GM21360 (cell line): ENCODE measurements at regions not wholly inside any gene's neighbourhood (a gene's known extent, or its start where the extent isn't known, plus 50 kb on each side); places are given as distances from the start of the nearest gene placed in this dataset.
A peak's percentile ranks its signal among the peaks of the same experiment; 100 is the strongest.

Experiments
- ATAC-seq: cut with Tn5 transposase; IDR thresholded peaks from one replicate; pipeline ENCODE4 v1.9.1; 2021; ENCODE audit warnings: mild to moderate bottlenecking, moderate library complexity; ENCODE audit not compliant: unreplicated experiment

DNA sequence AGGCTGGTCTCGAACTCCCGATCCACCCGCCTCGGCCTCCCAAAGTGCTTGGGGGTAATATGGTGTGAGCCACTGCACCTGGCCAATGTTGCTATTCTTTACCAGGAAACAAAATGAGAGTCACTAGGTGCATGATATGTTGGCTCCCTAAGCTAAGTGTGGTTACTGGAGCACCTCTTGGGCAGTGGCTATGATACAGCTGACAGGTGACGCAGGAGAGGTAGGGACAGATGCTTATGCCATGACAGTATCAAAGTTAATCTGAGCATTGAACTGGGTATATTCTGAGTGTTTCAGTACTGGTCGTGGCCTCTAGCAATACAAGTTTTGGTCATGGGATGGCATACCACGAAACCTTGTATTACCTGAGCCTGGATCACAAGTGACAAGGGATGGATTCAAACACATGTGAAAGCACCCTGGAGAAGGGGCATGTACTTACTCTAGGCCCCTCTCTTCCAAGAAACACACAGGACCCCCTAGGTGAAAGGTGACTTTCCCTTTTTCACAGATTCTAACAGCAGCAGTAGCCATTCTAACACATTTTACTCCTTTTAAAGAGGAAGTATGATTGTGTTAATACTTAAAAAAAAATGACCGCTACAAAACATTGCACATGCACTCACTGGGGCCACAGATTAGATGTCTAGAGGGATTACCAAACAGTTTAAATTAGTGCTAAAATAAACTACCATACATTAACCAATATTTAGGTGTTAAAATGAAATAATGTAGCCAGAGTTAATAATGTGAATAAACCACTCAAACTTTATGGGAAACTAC is 467.3 kb downstream of the SHQ1 start:
- ATAC-seq: no peak

- ATAC-seq: no peak
These were observed 468.1 kb downstream of the SHQ1 start for GRCh38 chr3:72380193-72380592.

- ATAC-seq: no peak
These were observed 468.6 kb downstream of the SHQ1 start for GRCh38 chr3:72379500-72380187.

GRCh38 chr3:72378287-72378686 is 470.0 kb downstream of the SHQ1 start:
- no peak for ATAC-seq

- no peak for ATAC-seq
These were observed 471.1 kb downstream of the SHQ1 start for GRCh38 chr3:72376956-72377710.

- ATAC-seq: peak; percentile 70
These were observed 472.8 kb downstream of the SHQ1 start for GRCh38 chr3:72375237-72376076.

GRCh38 chr3:72373139-72373538 is 475.1 kb downstream of the SHQ1 start:
- ATAC-seq: no peak

DNA sequence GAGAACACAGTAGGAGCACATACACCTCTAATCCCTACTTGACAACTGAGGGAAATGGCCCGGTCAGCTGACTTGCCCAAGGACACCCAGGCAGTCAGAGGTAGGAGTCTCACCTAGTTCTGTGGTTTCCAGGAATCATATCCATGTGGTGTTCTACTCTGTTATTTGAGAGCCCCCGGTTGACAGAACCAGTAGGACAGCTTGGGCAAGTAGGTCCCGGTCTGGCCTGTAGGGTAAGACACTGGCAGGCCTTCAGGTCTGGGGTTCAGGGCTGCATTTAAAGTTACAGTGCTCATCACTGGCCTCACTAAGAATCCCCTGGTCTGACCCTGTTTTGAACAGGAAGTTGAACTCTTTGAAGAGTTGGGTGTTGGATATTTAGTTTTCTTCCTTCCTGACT is 476.1 kb downstream of the SHQ1 start:
- no peak for ATAC-seq

DNA sequence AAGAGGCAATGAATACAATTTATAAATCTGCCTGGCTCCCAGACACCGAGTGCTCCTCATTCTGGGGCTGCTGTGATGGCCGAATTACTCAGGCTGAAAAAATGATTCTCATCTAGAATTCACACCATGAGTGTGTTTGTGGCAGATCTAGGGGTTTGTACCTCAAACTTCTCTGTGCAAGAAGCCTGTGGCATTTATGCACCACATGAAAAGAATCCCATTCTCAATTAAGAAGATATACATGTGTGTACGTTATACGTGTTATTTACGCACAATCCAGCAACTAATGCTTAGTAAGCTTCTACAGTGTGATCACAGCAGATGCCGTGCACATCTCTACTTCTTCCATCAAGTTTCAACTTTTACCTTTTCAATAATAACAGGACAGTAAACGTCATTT is 476.8 kb downstream of the SHQ1 start:
- no peak for ATAC-seq

DNA sequence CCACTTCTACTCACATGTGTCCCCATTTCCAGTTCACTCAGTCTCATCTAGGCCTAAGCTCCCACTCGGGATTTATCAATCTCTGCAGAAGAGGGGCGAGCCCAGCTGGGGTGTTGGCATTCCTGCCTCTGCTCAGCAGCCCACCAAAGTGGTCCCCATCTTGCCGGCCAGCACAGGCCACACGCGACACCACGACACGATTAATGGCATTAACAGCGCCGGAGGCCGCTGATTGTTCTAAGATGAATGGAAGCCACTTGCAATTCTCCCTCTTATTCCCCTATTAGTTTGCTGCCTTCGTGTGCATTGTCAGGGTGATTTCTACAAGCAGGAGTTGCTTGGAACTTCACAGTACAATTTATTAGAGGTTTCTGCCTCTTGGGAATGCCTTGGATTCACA is 477.3 kb downstream of the SHQ1 start:
- ATAC-seq: no peak

DNA sequence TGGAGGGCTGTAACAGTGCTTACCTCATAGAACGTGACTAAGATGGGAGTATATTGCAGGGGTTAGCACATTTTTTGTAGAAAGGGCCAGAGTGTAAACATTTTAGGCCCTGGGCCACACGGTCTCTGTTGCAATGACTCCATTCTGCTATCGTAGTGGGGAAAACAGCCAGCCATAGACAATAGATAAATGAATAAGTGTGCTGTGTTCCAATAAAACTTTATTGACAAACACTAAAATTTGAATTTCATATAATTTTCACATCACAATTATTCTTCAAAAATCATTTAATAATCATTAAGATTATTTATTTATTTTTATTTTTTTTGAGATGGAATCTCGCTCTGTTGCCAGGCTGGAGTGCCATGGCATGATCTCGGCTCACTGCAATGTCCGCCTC is 478.6 kb downstream of the SHQ1 start:
- ATAC-seq: no peak

DNA sequence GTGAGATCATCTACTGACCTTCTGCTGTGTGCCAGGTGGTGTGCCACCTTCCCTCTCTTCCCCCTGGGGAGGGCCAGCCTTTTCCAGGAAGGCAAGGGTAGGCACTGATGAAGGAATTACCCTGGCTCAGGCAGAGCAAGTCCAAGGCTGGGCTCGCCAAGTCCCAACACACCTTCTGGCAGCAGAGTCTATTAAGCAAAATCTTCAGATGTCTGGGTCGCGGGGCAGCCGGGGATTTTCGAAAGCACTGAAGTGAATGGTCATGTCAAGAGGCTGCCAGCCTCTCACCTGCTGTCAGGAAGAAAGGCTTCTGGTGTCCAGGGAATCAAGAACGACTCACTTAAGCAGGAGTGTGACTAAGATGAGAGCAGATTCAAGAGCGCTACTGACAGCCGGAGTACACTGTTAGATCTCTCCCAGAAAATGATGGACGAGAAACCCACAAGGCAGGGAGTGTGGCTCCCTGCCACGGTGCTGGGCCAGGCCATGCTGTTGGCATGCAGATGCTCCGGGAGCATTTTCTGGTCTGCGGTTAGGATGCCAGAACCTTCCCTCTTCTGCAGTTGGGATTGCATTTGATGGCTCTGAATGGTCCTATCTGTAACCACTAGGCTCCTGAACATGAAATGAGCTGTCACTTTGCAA is 479.8 kb downstream of the SHQ1 start:
- ATAC-seq: no peak

GRCh38 chr3:72361990-72362389 is 486.3 kb downstream of the SHQ1 start:
- ATAC-seq: no peak

DNA sequence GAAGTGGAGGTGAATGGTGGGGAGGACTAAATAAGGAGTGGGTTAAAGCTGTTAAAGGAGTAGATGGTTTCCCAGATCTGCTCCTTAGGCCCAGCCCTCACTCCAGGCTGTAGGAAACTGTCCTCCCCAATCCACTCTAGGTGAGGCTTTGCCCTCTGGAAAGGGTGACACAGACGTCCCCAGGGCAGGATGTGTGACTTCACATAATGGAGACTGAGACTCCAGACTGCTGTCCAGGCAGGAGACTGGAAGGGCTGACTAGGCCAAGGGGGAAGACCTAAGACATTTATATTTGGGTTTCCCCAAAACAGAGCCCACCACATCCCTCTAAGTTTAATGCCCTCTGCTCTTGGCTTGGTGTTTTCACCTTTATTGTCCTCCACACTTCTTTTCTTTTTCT is 488.5 kb downstream of the SHQ1 start:
- no peak for ATAC-seq

DNA sequence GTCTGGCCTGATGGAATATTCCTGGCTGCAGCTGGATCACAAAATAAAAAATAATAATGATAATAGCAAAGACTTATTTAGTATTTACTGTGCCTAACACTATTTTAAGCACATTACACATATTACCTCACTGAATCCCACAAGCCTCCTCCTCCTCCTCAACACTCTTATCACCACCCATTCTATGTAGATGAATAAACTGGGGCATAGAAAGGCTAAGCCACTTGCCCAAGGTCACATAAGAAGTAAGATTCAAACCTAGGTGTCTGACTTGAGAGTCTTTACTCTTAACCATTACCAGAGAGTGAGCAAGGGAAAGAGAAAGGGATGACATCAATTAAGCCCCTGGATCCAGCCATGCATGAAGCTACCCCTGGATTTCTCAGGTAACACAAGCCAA is 493.1 kb downstream of the SHQ1 start:
- ATAC-seq: no peak

GRCh38 chr3:72354486-72354885 is 493.8 kb downstream of the SHQ1 start:
- ATAC-seq: no peak

DNA sequence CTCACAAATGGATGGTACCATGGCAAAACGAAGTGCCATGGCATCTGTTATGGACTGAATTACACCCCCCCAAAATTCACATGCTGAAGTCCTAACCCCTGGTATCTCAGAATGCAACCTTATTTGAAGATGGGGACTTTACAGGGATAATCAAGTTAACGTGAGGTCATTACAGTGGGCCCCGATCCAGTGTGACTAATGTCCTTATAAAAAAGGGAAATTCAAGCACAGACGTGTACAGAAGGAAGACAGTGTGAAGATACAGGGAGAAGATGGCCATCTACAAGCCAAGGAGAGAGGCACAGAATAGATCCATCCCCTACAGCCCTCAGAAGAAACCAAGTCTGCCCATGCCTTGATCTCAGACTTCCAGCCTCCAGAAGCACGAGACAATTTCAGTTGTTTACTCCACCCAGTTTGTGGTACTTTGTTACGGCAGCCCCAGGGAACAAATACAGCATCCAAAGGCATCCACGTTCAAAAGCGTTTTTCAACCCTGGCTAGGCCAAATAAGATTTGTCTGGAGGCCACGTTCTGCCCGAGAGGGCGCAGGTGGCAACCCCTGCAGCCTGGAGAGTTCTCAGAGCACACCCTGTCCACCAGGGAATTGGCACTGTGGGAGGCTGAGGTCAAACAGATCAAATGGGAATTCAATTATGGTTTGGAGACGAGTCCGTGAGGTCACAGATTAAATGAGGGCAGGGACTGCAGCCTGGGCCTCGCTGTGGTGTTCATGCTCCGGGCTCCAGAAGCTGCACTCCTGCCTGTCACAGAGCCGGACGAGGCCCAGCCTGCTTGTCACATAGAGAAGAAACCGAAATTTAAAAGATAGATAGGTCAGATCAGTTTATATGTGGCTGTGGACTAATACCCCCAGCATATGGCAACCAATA is 494.8 kb downstream of the SHQ1 start:
- no peak for ATAC-seq

- ATAC-seq: no peak
These were observed 496.1 kb downstream of the SHQ1 start for GRCh38 chr3:72352176-72352575.

GRCh38 chr3:72351536-72351935 is 496.7 kb downstream of the SHQ1 start:
- ATAC-seq: no peak
